ENCODE measurements at regions not wholly inside any gene's neighbourhood (a gene's known extent, or its start where the extent isn't known, plus 50 kb on each side); places are given as distances from the start of the nearest gene placed in this dataset.
A peak's percentile ranks its signal among the peaks of the same experiment; 100 is the strongest.

GRCh38 chr6:105553171-105553570 lies 150.3 kb upstream of the PREP start:
- Histone ChIP-seq H3K79me2 (ENCODE audit: low read depth) (no peaks in the 10 kb centered on the region), H3K9me2 (ENCODE audit: insufficient read depth) (no peaks in the 10 kb centered on the region), H3F3A (ENCODE audit: insufficient read depth, low read depth) (no peaks in the 10 kb centered on the region), H3K36me3 (ENCODE audit: low read depth) (no peaks in the 10 kb centered on the region), H2AFZ (peak overlapping the region; percentile 52; the same call in 1 of the 2 replicates), H4K20me1 (ENCODE audit: insufficient read depth) (no peaks in the 10 kb centered on the region), H3K4me1 (replicated peaks; ENCODE audit: insufficient read depth) (peaks cover 13% of the 10 kb centered on the region), H3K4me3 (no peak overlapping the region), H3K27ac (no peak overlapping the region), H3K9me3 (ENCODE audit: insufficient read depth, low read depth) (no peaks in the 10 kb centered on the region), H3K4me2 (peak overlapping the region; percentile 17), H3K27me3 (ENCODE audit: insufficient read depth, low read depth) (no peaks in the 10 kb centered on the region)
- intact Hi-C loops (cut with micrococcal nuclease; ENCODE audit: unreplicated experiment): no loop called here
- TF ChIP-seq, protein P1, sequence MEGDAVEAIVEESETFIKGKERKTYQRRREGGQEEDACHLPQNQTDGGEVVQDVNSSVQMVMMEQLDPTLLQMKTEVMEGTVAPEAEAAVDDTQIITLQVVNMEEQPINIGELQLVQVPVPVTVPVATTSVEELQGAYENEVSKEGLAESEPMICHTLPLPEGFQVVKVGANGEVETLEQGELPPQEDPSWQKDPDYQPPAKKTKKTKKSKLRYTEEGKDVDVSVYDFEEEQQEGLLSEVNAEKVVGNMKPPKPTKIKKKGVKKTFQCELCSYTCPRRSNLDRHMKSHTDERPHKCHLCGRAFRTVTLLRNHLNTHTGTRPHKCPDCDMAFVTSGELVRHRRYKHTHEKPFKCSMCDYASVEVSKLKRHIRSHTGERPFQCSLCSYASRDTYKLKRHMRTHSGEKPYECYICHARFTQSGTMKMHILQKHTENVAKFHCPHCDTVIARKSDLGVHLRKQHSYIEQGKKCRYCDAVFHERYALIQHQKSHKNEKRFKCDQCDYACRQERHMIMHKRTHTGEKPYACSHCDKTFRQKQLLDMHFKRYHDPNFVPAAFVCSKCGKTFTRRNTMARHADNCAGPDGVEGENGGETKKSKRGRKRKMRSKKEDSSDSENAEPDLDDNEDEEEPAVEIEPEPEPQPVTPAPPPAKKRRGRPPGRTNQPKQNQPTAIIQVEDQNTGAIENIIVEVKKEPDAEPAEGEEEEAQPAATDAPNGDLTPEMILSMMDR (conservative IDR thresholded peaks at IDR 0.05): no peak
- no peak for TF ChIP-seq EZH2 (IDR thresholded peaks at IDR 0.05; ENCODE audit: low read depth)
- BruUV-seq (replicated peaks): no TSS peak
- peak; percentile 45 to 71 for DNase-seq
- CTCF ChIA-PET: no interaction called here
- POLR2A ChIA-PET (ENCODE audit: unreplicated experiment): no interaction called here

- no peaks in the 10 kb centered on the region for H3K79me2 ChIP-seq (ENCODE audit: low read depth)
- H3K4me2 ChIP-seq: no peak overlapping the region
- no peaks in the 10 kb centered on the region for H3K36me3 ChIP-seq (ENCODE audit: low read depth)
- no peak for DNase-seq
- no peaks in the 10 kb centered on the region for H3K27me3 ChIP-seq (ENCODE audit: insufficient read depth, low read depth)
- no peaks in the 10 kb centered on the region for H4K20me1 ChIP-seq (ENCODE audit: insufficient read depth)
- H3K9me3 ChIP-seq (ENCODE audit: insufficient read depth, low read depth): no peaks in the 10 kb centered on the region
- H2AFZ ChIP-seq: no peak overlapping the region
- CTCF ChIA-PET: no interaction called here
- intact Hi-C loops (cut with micrococcal nuclease; ENCODE audit: unreplicated experiment): no loop called here
- H3K9me2 ChIP-seq (ENCODE audit: insufficient read depth): no peaks in the 10 kb centered on the region
- no peak overlapping the region for H3K27ac ChIP-seq
- POLR2A ChIA-PET (ENCODE audit: unreplicated experiment): no interaction called here
- TF ChIP-seq EZH2 (IDR thresholded peaks at IDR 0.05; ENCODE audit: low read depth): no peak
- TF ChIP-seq, protein P1 (conservative IDR thresholded peaks at IDR 0.05): no peak
- no peak overlapping the region for H3K4me3 ChIP-seq
- BruUV-seq (replicated peaks): no TSS peak
- H3K4me1 ChIP-seq (replicated peaks; ENCODE audit: insufficient read depth): peaks cover 13% of the 10 kb centered on the region
- no peaks in the 10 kb centered on the region for H3F3A ChIP-seq (ENCODE audit: insufficient read depth, low read depth)
These were observed 148.2 kb upstream of the PREP start for GRCh38 chr6:105550955-105551620.

- intact Hi-C loops (cut with micrococcal nuclease; ENCODE audit: unreplicated experiment): no loop called here
- H3K27me3 ChIP-seq (ENCODE audit: insufficient read depth, low read depth): no peaks in the 10 kb centered on the region
- POLR2A ChIA-PET (ENCODE audit: unreplicated experiment): no interaction called here
- H3K36me3 ChIP-seq (ENCODE audit: low read depth): no peaks in the 10 kb centered on the region
- H2AFZ ChIP-seq: no peak overlapping the region; the same call in 1 of the 2 replicates
- H3K4me1 ChIP-seq (replicated peaks; ENCODE audit: insufficient read depth): no peaks in the 10 kb centered on the region
- H3K27ac ChIP-seq: no peak overlapping the region
- no peaks in the 10 kb centered on the region for H3K9me2 ChIP-seq (ENCODE audit: insufficient read depth)
- no peak for DNase-seq
- no peaks in the 10 kb centered on the region for H3F3A ChIP-seq (ENCODE audit: insufficient read depth, low read depth)
- no peaks in the 10 kb centered on the region for H3K79me2 ChIP-seq (ENCODE audit: low read depth)
- CTCF ChIA-PET: no interaction called here
- H3K4me3 ChIP-seq: no peak overlapping the region
- H3K4me2 ChIP-seq: no peak overlapping the region
- no TSS peak for BruUV-seq (replicated peaks)
- TF ChIP-seq, protein P1 (conservative IDR thresholded peaks at IDR 0.05): no peak
- no peak for TF ChIP-seq EZH2 (IDR thresholded peaks at IDR 0.05; ENCODE audit: low read depth)
- no peaks in the 10 kb centered on the region for H3K9me3 ChIP-seq (ENCODE audit: insufficient read depth, low read depth)
- H4K20me1 ChIP-seq (ENCODE audit: insufficient read depth): no peaks in the 10 kb centered on the region
These were observed 143.9 kb upstream of the PREP start for GRCh38 chr6:105546754-105547153.

Measured in PC-9 (cell line).